ENCODE measurements at regions not wholly inside any gene's neighbourhood (a gene's known extent, or its start where the extent isn't known, plus 50 kb on each side); places are given as distances from the start of the nearest gene placed in this dataset.
"Not testable (repeated sequence)": the region's sequence is repeated elsewhere in the genome, so short reads cannot be mapped to it uniquely, and the experiment has no call there.

DNA sequence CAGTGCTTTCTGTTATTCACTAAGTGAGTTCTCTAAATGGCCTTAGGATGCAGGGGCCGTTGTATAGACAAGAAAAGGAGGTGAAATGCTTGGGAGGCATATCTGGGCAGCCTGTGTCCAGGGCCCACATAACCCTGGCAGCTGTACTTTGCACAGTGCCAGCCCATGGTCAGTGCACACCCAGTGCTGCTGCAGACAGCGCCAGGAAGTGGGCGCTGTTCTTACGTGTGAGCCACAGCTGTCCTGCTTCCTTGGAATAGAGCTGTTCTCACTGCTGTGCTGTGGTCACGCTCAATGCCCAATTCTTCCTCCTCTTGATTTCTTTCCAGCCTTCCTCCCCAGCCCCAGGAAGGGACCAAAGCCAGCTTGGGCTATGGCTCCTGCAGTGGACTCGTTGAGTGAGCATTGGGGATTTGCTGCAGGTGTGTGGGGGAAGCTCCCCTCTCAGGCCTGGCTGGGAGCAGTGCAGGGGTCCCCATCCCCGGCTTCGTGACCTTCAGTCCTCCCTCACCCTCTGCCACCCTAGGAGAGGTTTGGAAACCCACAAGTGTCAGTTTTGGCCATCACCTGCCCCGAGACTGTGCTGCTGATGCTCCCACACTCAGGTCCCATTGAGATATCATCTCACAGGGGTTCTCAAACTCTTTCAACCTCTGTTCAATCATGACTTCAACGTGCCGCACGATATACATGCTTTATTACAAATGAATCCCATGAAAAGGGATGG is 246.8 kb upstream of the EXOC2 start:
- Mint-ChIP-seq H3K27me3 (ENCODE audit: low read depth) (peaks cover 35% of the 10 kb centered on the region), H3K4me3 (ENCODE audit: unreplicated experiment) (no peak overlapping the region), H3K9me3 (ENCODE audit: low read depth) (no peaks in the 10 kb centered on the region), H3K4me1 (ENCODE audit: low read depth) (no peaks in the 10 kb centered on the region), H3K36me3 (ENCODE audit: low read depth) (no peaks in the 10 kb centered on the region), H3K27ac (ENCODE audit: unreplicated experiment) (no peak overlapping the region)
- DNase-seq (ENCODE audit: low spot score) = no peak
- TF ChIP-seq CTCF (IDR thresholded peaks at IDR 0.05) = no peak

- Mint-ChIP-seq H3K27ac (ENCODE audit: unreplicated experiment) (no peak overlapping the region), H3K4me1 (ENCODE audit: low read depth) (no peaks in the 10 kb centered on the region), H3K27me3 (ENCODE audit: low read depth) (peaks cover 41% of the 10 kb centered on the region)
Measured at GRCh38 chr6:938916-939315, 246.0 kb upstream of the EXOC2 start.

DNA sequence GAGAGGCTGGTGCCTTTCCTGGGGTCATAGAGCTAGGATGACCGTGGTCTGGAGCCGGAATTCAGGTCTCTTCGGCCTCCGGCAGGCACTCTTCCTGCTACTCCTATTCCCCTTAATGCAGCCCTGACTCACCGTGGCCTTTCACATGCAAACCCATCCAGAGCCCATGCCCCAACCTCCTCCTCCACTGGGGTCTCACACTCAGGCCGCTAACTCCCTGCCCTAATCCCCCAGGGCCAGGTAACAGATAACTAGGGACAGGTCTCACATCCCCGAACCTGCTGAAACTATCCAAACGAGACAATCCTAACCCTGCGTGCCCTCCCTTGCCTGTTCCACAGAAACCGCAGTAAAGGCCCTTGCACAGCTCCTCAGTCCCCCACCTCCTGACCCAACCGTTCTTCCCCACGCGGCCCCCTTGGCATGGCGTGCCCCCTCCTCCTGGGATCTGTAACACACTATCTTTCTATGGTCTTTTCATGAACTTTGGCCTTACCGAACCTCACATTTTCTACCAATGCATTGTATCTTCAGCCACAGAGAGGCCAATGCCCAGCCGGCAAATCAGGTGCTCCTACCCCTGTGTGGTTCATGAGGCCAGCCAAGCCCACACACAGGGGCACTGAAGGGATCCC is 245.4 kb upstream of the EXOC2 start:
- H3K9me3 Mint-ChIP-seq (ENCODE audit: low read depth) = no peaks in the 10 kb centered on the region
- no peaks in the 10 kb centered on the region for H3K4me1 Mint-ChIP-seq (ENCODE audit: low read depth)
- TF ChIP-seq CTCF (IDR thresholded peaks at IDR 0.05) = no peak
- peaks cover 43% of the 10 kb centered on the region for H3K27me3 Mint-ChIP-seq (ENCODE audit: low read depth)
- no peak overlapping the region for H3K27ac Mint-ChIP-seq (ENCODE audit: unreplicated experiment)
- H3K36me3 Mint-ChIP-seq (ENCODE audit: low read depth) = no peaks in the 10 kb centered on the region
- DNase-seq (ENCODE audit: low spot score) = no peak
- H3K4me3 Mint-ChIP-seq (ENCODE audit: unreplicated experiment) = no peak overlapping the region

More at GRCh38 chr6:938916-939315, 246.0 kb upstream of the EXOC2 start:
- H3K36me3 Mint-ChIP-seq (ENCODE audit: low read depth) = no peaks in the 10 kb centered on the region
- H3K9me3 Mint-ChIP-seq (ENCODE audit: low read depth) = no peaks in the 10 kb centered on the region
- TF ChIP-seq CTCF (IDR thresholded peaks at IDR 0.05) = no peak
- H3K4me3 Mint-ChIP-seq (ENCODE audit: unreplicated experiment) = no peak overlapping the region
- no peak for DNase-seq (ENCODE audit: low spot score)

DNA sequence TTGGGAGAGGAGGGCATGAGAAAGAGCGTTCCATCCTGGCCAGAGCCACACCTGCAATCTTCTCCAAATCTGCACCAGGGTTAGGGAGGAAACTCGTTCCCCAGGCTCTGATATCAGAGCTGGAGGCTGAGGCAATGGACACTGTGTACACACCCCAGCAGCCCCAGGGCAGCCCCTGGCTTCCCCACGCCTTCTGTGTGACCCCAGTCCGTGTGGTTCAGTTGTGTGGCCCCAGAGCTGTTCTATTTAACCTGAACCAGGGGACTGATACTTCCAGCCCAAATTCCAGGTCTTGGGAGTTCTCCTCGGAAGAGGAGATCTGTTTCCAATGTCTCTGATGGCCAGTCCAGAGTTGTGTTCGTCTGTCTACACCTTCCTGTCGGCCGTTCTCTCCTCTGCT is 242.6 kb upstream of the EXOC2 start:
- Mint-ChIP-seq H3K4me1 (ENCODE audit: low read depth) (no peaks in the 10 kb centered on the region), H3K27ac (ENCODE audit: unreplicated experiment) (no peak overlapping the region), H3K9me3 (ENCODE audit: low read depth) (no peaks in the 10 kb centered on the region), H3K36me3 (ENCODE audit: low read depth) (no peaks in the 10 kb centered on the region), H3K4me3 (ENCODE audit: unreplicated experiment) (no peak overlapping the region), H3K27me3 (ENCODE audit: low read depth) (peaks cover 48% of the 10 kb centered on the region)
- no peak for TF ChIP-seq CTCF (IDR thresholded peaks at IDR 0.05)
- DNase-seq (ENCODE audit: low spot score) = no peak

DNA sequence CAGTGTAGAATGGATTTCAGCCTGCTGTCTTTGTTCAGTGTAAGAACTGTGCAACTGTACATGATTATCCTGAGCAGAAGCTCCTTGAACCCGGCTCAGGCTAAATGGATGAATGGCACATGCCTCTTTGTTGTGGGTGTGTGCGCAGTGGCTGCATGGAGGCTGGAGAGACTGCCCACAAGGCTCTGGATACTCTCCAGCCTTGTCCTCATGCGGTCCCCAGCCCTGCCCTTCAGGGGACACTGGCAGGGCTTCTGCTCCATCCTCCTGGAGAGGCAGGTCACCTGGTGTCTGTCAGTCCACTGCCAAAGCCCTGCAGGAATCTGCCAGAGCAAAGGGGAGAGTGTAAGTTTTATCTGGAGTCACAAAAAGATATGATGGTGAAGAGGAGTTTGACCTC is 241.7 kb upstream of the EXOC2 start:
- H3K27me3 Mint-ChIP-seq (ENCODE audit: low read depth) = peaks cover 52% of the 10 kb centered on the region
- no peaks in the 10 kb centered on the region for H3K9me3 Mint-ChIP-seq (ENCODE audit: low read depth)
- no peaks in the 10 kb centered on the region for H3K4me1 Mint-ChIP-seq (ENCODE audit: low read depth)
- no peaks in the 10 kb centered on the region for H3K36me3 Mint-ChIP-seq (ENCODE audit: low read depth)
- no peak overlapping the region for H3K27ac Mint-ChIP-seq (ENCODE audit: unreplicated experiment)
- TF ChIP-seq CTCF (IDR thresholded peaks at IDR 0.05) = no peak
- DNase-seq (ENCODE audit: low spot score) = no peak
- no peak overlapping the region for H3K4me3 Mint-ChIP-seq (ENCODE audit: unreplicated experiment)

DNA sequence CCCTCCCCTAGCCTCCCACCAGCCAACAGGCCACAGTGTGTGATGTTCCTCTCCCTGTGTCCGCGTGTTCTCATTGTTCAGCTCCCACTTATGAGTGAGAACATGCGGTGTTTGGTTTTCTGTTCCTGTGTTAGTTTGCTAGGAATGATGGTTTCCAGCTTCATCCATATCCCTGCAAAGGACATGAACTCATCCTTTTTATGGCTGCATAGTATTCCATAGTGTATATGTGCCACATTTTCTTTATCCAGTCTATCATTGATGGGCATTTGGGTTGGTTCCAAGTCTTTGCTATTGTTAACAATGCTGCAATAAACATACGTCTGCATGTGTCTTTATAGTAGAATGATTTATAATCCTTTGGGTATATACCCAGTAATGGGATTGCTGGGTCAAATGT is 239.0 kb upstream of the EXOC2 start:
- H3K27me3 Mint-ChIP-seq (ENCODE audit: low read depth) = peaks cover 41% of the 10 kb centered on the region
- H3K4me1 Mint-ChIP-seq (ENCODE audit: low read depth); H3K36me3 Mint-ChIP-seq (ENCODE audit: low read depth); DNase-seq (ENCODE audit: low spot score); H3K27ac Mint-ChIP-seq (ENCODE audit: unreplicated experiment); H3K9me3 Mint-ChIP-seq (ENCODE audit: low read depth); H3K4me3 Mint-ChIP-seq (ENCODE audit: unreplicated experiment): not testable (repeated sequence)

Measured in chondrocyte (in vitro differentiated cells).